ENCODE measurements at regions not wholly inside any gene's neighbourhood (a gene's known extent, or its start where the extent isn't known, plus 50 kb on each side); places are given as distances from the start of the nearest gene placed in this dataset.
A peak's percentile ranks its signal among the peaks of the same experiment; 100 is the strongest.
"Not testable (repeated sequence)": the region's sequence is repeated elsewhere in the genome, so short reads cannot be mapped to it uniquely, and the experiment has no call there.

- peak; percentile 35 for DNase-seq (ENCODE audit: low spot score)
- FAIRE-seq = no peak
Observed at GRCh38 chr6:168193816-168194721, 115.1 kb upstream of the FRMD1 start.

DNA sequence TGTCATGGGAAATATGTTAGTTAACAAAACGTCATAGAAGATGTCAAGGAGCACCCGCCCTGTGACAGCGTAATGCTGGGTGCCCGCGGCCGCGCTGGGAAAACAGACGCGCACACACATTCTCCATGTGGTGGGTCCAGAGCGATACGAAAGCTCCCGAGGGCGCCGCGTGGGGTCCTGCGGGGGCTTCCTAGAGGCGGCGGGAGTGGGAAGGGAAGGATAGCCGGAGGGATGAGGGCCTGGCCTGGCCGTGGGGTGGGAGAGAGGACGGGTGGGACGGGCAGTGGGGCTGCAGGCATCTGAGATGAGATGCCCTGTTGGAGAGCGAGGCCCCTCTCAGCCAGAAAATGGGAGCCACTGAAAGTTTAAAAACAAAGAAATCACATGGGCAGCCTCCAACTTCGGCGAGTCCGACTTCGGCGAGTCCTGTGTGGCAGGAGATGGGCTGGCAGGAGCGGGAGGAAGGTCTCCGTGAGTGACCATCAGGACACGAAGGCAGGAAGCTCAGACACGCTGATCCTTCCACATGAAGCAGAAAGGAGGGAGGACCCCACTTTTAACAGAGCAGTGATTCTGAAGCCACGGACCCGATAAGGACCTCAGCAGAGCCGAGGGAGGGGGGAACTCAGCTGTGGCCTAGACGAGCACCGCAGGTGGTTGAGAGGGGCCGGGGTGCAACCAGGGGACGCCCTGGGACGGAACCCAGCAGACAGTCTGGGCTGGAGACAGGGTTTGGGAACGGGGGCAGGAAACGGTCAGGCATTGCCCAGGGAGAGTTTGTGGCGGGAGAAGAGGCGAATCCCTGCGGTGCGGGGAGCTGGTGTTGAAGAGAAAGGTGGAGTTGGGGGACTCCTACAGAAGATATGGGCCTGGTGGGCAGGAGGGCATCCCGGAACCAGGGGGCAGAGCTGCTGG, 114.1 kb upstream of the FRMD1 start:
- DNase-seq (ENCODE audit: low spot score) (no peak), FAIRE-seq (no peak)

GRCh38 chr6:168192195-168192900, 113.3 kb upstream of the FRMD1 start:
- DNase-seq (ENCODE audit: low spot score) (no peak), FAIRE-seq (no peak)

GRCh38 chr6:168190646-168191443, 111.8 kb upstream of the FRMD1 start:
- no peak for DNase-seq (ENCODE audit: low spot score)
- no peak for FAIRE-seq

DNA sequence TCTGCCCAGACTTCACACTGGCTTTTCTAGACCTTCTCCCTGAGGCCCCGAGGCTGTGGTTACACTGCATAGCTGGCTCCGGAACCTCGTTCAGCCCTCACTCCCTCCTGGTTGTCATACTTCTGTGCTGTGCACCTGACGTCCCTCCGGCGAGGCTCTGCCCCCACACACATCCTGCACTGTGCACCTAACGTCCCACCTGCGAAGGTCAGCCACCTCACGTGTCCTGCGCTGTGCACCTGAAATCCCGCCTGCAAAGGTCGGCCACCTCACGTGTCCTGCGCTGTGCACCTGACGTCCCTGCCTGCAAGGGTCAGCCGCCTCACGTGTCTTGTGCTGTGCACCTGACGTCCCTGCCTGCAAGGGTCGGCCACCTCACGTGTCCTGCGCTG, 111.0 kb upstream of the FRMD1 start:
- FAIRE-seq = no peak
- no peak for DNase-seq (ENCODE audit: low spot score)

GRCh38 chr6:168189200-168190013, 110.4 kb upstream of the FRMD1 start:
- FAIRE-seq (no peak), DNase-seq (ENCODE audit: low spot score) (no peak)

GRCh38 chr6:168188369-168189199, 109.6 kb upstream of the FRMD1 start:
- FAIRE-seq = no peak
- no peak for DNase-seq (ENCODE audit: low spot score)

DNA sequence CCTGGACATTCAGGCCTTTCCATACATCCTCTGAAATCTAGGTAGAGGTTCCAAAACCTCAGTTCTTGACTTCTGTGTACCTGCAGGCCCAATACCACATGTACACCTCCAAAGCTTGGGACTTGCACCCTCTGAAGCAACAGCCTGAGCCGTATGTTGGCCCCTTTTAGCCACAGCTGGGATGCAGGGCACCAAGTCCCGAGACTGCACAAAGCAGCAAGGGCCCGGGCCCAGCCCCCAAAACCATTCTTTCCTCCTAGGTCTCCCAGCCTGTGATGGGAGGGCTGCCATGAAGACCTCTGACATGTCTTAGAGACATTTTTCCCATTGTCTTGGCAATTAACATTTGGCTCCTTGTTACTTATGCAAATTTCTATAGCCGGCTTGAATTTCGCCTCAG, 107.4 kb upstream of the FRMD1 start:
- DNase-seq (ENCODE audit: low spot score) = no peak
- no peak for FAIRE-seq

DNA sequence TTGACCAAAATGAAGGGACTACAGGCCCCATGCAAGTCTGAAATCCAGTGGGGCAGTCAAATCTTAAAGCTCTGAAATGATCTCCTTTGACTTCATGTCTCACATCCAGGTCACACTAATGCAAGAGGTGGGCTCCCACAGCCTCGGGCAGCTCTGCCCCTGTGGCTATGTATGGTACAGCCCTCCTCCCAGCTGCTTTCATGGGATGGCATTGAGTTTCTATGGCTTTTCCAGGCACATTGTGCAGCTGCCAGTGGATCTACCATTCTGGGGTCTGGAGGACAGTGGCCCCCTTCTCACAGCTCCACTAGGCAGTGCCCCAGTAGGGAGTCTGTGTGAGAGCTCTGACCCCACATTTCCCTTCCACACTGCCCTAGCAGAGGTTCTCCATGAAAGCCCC, 107.0 kb upstream of the FRMD1 start:
- not testable (repeated sequence) for DNase-seq (ENCODE audit: low spot score); FAIRE-seq

- FAIRE-seq = no peak
- no peak for DNase-seq (ENCODE audit: low spot score)
Observed at GRCh38 chr6:168184701-168185100, 105.7 kb upstream of the FRMD1 start.

DNA sequence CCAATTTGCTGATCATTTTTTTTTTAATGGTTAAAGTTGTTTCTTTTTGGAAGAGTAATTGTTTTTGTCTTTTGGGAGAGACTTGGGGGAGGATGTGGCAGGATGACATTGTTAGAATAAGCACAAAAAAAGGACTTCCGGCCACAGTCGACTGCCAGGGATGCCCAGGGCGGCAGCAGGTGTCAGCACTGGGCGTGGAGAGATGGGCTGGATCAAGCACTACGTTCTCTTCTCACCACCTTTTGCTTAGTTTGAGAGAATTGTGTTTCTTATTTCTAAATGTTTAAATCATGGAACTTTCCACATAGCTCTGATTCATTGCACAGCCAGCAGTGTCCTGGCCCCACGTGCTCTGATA, 104.6 kb upstream of the FRMD1 start:
- FAIRE-seq = no peak
- DNase-seq (ENCODE audit: low spot score) = no peak

- no peak for DNase-seq (ENCODE audit: low spot score)
- FAIRE-seq = no peak
Observed at GRCh38 chr6:168182908-168183612, 104.0 kb upstream of the FRMD1 start.

GRCh38 chr6:168182366-168182765, 103.4 kb upstream of the FRMD1 start:
- FAIRE-seq (no peak), DNase-seq (ENCODE audit: low spot score) (no peak)

- no peak for DNase-seq (ENCODE audit: low spot score)
- no peak for FAIRE-seq
Observed at GRCh38 chr6:168181876-168182275, 102.9 kb upstream of the FRMD1 start.

DNA sequence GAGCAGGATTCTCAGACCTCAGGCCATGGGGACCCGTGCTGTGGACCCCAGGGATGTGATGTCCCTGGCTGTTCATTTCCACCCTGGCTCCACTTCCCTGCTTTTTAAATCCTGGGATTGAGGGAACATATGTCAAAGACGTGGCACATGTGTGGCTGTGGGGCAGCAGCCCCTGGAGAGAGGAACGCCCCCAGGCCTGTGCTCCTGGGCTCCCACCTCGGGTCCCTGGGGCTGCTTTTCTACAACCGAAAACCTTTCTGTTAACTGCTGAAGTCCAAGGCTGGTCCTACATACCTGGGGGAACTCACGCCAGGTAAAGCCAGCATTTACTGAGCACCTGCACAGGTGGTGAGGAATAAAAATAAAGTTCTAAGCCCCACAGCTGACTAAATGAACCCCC, 102.3 kb upstream of the FRMD1 start:
- FAIRE-seq = no peak
- DNase-seq (ENCODE audit: low spot score) = no peak

- no peak for FAIRE-seq
- no peak for DNase-seq (ENCODE audit: low spot score)
Observed at GRCh38 chr6:168180548-168181011, 101.6 kb upstream of the FRMD1 start.

DNA sequence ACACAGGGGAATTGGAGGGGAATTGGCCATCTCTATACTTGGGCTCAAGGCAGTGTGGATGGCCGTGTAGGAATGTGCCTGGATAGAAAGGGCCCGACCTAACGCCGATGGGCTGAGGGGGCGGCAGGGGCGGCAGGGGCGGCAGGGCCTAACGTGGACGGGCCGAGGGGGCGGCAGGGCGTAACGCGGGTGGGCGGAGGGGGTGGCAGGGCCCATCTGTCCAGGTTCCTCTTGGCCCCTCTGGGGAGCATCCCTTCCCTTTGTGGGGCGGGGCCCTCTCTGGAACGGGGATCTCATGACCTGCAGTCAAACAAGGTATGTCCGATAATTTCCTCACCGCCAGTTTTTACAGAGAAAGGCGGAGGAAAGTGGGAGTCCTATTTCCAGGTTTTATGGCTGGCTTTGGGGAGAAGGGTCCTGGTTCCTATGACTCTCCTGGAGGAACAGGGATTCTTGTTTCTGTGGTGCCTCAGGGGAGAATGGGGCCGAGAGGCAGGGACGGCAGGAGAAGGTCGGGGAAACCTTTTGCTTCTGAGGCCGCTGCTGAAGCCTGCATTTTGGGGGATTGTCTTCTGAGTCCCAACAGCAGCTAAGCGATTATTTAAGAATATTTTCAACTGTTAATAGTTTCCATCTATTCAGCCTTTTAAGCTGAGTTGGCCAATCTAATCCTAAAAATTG, 100.8 kb upstream of the FRMD1 start:
- no peak for FAIRE-seq
- DNase-seq (ENCODE audit: low spot score) = no peak

DNA sequence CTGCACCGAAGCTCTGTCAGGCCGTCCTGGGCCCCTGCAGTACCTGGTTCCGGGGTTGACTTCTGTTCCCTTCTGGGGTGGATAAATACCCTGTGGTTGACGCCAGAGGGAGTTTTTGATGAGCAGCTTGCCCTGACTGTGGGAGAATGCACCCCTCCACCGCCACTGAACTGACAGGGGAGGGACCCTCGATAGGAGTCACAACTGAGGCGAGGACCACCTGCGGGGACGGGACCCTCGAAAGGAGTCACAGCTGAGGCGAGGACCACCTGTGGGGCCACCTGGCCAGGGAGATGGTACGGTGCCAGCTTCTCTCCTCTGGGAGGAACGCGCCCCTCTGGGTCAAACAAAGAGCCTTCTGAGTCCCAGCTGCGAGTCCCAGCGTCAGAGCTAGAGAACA, 100.1 kb upstream of the FRMD1 start:
- no peak for FAIRE-seq

More for the DNA sequence above, 100.1 kb upstream of the FRMD1 start:
- DNase-seq (ENCODE audit: low spot score) = no peak

All from urothelium cell line (cell line).